ENCODE measurements at regions not wholly inside any gene's neighbourhood (a gene's known extent, or its start where the extent isn't known, plus 50 kb on each side); places are given as distances from the start of the nearest gene placed in this dataset.

DNA sequence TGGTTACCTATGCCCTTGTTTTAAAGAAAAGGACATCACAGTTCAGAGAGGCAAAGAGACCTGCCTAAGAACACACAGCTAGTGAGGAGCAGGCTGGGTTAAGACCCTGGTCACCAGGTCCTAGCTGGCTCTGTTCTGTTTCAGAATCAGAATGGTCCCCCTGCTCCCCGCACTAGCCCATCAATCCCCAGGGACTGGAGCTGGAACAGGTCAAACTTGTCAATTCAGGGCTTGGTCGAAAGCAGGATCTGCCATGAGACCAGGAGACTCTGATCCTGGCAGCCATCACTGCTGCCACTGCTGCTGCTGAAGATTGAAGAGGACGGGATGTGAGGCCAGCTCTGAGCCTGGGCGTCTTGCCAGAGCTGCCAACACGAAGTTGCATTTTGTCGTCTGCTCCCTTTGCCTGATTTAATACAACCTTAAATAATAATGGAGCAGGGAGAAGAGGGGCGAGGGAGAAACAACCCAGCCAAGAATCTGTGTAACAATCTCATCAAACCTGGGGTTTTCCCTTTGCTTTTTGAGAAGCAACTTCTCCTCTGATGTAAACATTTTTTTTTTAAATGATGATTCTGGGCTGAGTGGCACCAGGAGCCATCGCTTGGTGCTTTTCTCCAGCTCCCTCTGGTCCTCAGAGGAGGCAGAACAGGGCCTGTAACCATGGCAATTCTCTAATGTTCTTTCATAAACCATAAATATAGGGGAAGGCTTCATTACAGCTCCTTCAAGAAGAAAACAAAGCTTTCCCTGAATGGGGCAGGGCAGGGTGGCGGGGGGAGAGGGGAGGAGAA lies 119.0 kb upstream of the SORCS3 start:
- H3K4me1 ChIP-seq (ENCODE audit: insufficient read depth, low read length) = no peaks in the 10 kb centered on the region
- ChIA-PET CTCF (no interaction called here), POLR2A (ENCODE audit: unreplicated experiment) (no interaction called here)
- intact Hi-C loops (cut with micrococcal nuclease) = no loop called here
- no peak for DNase-seq
- BruUV-seq (replicated peaks) = no TSS peak
- H3K9ac ChIP-seq (ENCODE audit: low read length) = no peak overlapping the region
- 0 out of 2 replicates have a peak, but pooled peaks cover 7% of the 10 kb centered on the region for H3K27me3 ChIP-seq (ENCODE audit: low read length)
- H4K20me1 ChIP-seq (ENCODE audit: low read length) = no peaks in the 10 kb centered on the region
- no peak overlapping the region for H3K27ac ChIP-seq (ENCODE audit: low read length)
- H3F3A ChIP-seq (ENCODE audit: low read length, unreplicated experiment) = no peaks in the 10 kb centered on the region
- ATAC-seq = no peak
- no peak overlapping the region for H3K4me3 ChIP-seq (ENCODE audit: low read length)
- H3K79me2 ChIP-seq (ENCODE audit: low read length) = no peaks in the 10 kb centered on the region
- H3K9me2 ChIP-seq (replicated peaks; ENCODE audit: low read length) = no peaks in the 10 kb centered on the region
- no peak overlapping the region for H2AFZ ChIP-seq (ENCODE audit: low read length)
- H3K9me3 ChIP-seq (ENCODE audit: low read length) = no peaks in the 10 kb centered on the region
- no peaks in the 10 kb centered on the region for H3K36me3 ChIP-seq (ENCODE audit: low read depth, low read length)
- no peak overlapping the region for H3K4me2 ChIP-seq (ENCODE audit: low read length)
- TF ChIP-seq, protein P1, sequence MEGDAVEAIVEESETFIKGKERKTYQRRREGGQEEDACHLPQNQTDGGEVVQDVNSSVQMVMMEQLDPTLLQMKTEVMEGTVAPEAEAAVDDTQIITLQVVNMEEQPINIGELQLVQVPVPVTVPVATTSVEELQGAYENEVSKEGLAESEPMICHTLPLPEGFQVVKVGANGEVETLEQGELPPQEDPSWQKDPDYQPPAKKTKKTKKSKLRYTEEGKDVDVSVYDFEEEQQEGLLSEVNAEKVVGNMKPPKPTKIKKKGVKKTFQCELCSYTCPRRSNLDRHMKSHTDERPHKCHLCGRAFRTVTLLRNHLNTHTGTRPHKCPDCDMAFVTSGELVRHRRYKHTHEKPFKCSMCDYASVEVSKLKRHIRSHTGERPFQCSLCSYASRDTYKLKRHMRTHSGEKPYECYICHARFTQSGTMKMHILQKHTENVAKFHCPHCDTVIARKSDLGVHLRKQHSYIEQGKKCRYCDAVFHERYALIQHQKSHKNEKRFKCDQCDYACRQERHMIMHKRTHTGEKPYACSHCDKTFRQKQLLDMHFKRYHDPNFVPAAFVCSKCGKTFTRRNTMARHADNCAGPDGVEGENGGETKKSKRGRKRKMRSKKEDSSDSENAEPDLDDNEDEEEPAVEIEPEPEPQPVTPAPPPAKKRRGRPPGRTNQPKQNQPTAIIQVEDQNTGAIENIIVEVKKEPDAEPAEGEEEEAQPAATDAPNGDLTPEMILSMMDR (conservative IDR thresholded peaks at IDR 0.05; ENCODE audit: low read depth, low read length) = no peak
- TF ChIP-seq EZH2phosphoT487 (IDR thresholded peaks at IDR 0.05; ENCODE audit: borderline replicate concordance, low read length) = no peak
- TF ChIP-seq EZH2 (IDR thresholded peaks at IDR 0.05; ENCODE audit: low read length, unreplicated experiment) = no peak

DNA sequence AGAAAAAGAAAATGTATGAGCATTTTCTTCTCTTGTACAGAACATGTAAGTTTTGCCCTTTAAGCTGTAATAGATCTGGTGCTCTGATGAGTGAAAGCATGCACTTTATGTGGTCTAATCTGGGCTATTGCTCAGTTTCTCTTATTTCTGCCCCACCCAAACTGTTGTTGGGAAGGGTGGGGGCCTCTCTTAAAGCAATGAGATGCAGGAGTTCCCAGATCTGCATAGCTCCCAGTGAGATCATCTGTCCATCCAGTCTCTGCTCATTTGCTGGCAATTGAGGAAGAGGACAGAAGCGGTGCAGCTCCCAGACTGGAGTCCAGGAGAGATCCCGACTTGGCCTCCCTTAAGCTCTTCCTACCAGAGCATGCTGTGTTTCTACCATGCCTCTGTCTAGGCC lies 114.9 kb upstream of the SORCS3 start:
- ChIA-PET CTCF (no interaction called here), POLR2A (ENCODE audit: unreplicated experiment) (no interaction called here)
- H3K9me2 ChIP-seq (replicated peaks; ENCODE audit: low read length) = no peaks in the 10 kb centered on the region
- H3K4me2 ChIP-seq (ENCODE audit: low read length) = no peak overlapping the region
- no peaks in the 10 kb centered on the region for H3K9me3 ChIP-seq (ENCODE audit: low read length)
- H3K27me3 ChIP-seq (ENCODE audit: low read length) = 0 out of 2 replicates have a peak, but pooled peaks cover 7% of the 10 kb centered on the region
- DNase-seq = no peak
- ATAC-seq = no peak
- no peaks in the 10 kb centered on the region for H3K4me1 ChIP-seq (ENCODE audit: insufficient read depth, low read length)
- no TSS peak for BruUV-seq (replicated peaks)
- H3K79me2 ChIP-seq (ENCODE audit: low read length) = no peaks in the 10 kb centered on the region
- H3K4me3 ChIP-seq (ENCODE audit: low read length) = no peak overlapping the region
- H4K20me1 ChIP-seq (ENCODE audit: low read length) = no peaks in the 10 kb centered on the region
- TF ChIP-seq EZH2 (IDR thresholded peaks at IDR 0.05; ENCODE audit: low read length, unreplicated experiment) = no peak
- TF ChIP-seq, protein P1 (conservative IDR thresholded peaks at IDR 0.05; ENCODE audit: low read depth, low read length) = no peak
- no peak for TF ChIP-seq EZH2phosphoT487 (IDR thresholded peaks at IDR 0.05; ENCODE audit: borderline replicate concordance, low read length)
- H3K27ac ChIP-seq (ENCODE audit: low read length) = no peak overlapping the region
- no peak overlapping the region for H3K9ac ChIP-seq (ENCODE audit: low read length)
- H3F3A ChIP-seq (ENCODE audit: low read length, unreplicated experiment) = no peaks in the 10 kb centered on the region
- no peaks in the 10 kb centered on the region for H3K36me3 ChIP-seq (ENCODE audit: low read depth, low read length)
- no peak overlapping the region for H2AFZ ChIP-seq (ENCODE audit: low read length)
- intact Hi-C loops (cut with micrococcal nuclease) = no loop called here

DNA sequence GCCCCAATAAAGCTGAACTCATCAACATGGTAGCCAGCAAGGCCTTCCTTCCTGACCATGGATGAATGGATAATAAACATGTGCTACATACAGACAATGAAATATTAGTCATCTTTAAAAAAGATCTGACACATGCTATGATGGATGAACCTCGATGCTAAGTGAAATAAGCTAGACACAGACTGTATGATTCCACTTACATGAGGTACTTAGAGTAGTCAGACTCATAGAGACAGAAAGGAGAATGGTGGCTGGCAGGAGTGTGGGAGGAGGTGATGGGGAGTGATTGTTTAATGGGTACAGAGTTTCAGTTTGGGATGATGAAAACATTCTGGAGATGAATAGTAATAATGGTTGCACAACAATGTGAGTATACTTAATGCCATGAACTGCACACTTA lies 114.1 kb upstream of the SORCS3 start:
- H3K27ac ChIP-seq (ENCODE audit: low read length) = no peak overlapping the region
- no peaks in the 10 kb centered on the region for H3K36me3 ChIP-seq (ENCODE audit: low read depth, low read length)
- intact Hi-C loops (cut with micrococcal nuclease) = no loop called here
- no peaks in the 10 kb centered on the region for H4K20me1 ChIP-seq (ENCODE audit: low read length)
- TF ChIP-seq, protein P1 (conservative IDR thresholded peaks at IDR 0.05; ENCODE audit: low read depth, low read length) = no peak
- TF ChIP-seq EZH2 (IDR thresholded peaks at IDR 0.05; ENCODE audit: low read length, unreplicated experiment) (no peak), EZH2phosphoT487 (IDR thresholded peaks at IDR 0.05; ENCODE audit: borderline replicate concordance, low read length) (no peak)
- H3K4me2 ChIP-seq (ENCODE audit: low read length) = no peak overlapping the region
- no peak for DNase-seq
- H3K4me3 ChIP-seq (ENCODE audit: low read length) = no peak overlapping the region
- H3K9me2 ChIP-seq (replicated peaks; ENCODE audit: low read length) = no peaks in the 10 kb centered on the region
- no peaks in the 10 kb centered on the region for H3F3A ChIP-seq (ENCODE audit: low read length, unreplicated experiment)
- no peak for ATAC-seq
- no peaks in the 10 kb centered on the region for H3K9me3 ChIP-seq (ENCODE audit: low read length)
- ChIA-PET CTCF (no interaction called here), POLR2A (ENCODE audit: unreplicated experiment) (no interaction called here)
- H3K79me2 ChIP-seq (ENCODE audit: low read length) = no peaks in the 10 kb centered on the region
- BruUV-seq (replicated peaks) = no TSS peak
- no peaks in the 10 kb centered on the region for H3K4me1 ChIP-seq (ENCODE audit: insufficient read depth, low read length)
- no peak overlapping the region for H3K9ac ChIP-seq (ENCODE audit: low read length)
- 0 out of 2 replicates have a peak, but pooled peaks cover 7% of the 10 kb centered on the region for H3K27me3 ChIP-seq (ENCODE audit: low read length)
- H2AFZ ChIP-seq (ENCODE audit: low read length) = no peak overlapping the region
